H1 (cell line): ENCODE measurements at regions not wholly inside any gene's neighbourhood (a gene's known extent, or its start where the extent isn't known, plus 50 kb on each side); places are given as distances from the start of the nearest gene placed in this dataset.

ENCODE experiments used
- CTCF ChIA-PET: fragments of 300-600 bp; sonication (Branson Sonifier 250); formaldehyde crosslinking; loops from one replicate; lab custom pipeline; 2021; ENCODE audit not compliant: partially characterized antibody; lab: Charles Lee
- POLR2A ChIA-PET: fragments of 300-600 bp; sonication (Branson Sonifier 250); formaldehyde crosslinking; loops from one replicate; lab custom pipeline; 2021; ENCODE audit warnings: inconsistent platforms; ENCODE audit not compliant: partially characterized antibody; lab: Charles Lee
- DNase-seq, 2 experiments: peaks; one replicate each; pipeline versions ENCODE4 v3.0.0 to v3.0.0-alpha.2; 2010 to 2022; ENCODE audit warnings: low spot score in 2 of 2, low read depth in 1 of 2, mixed read lengths in 1 of 2
- FAIRE-seq: peaks from 2 replicates; lab custom pipeline; 2011; peaks lifted over from hg19 to GRCh38; lab: Jason Lieb, UNC
- H2AFZ ChIP-seq: 2 replicates; pipeline ENCODE4 v1.8.1; 2012; ENCODE audit warnings: low read length, inconsistent platforms
- H2AK5ac ChIP-seq: 2 replicates; pipeline ENCODE4 v1.6.1; 2013; ENCODE audit warnings: low read depth, low read length
- H2BK120ac ChIP-seq: replicated peaks from 2 replicates; pipeline ENCODE3; 2013; ENCODE audit warnings: low read depth, low read length, inconsistent platforms
- H2BK12ac ChIP-seq: 2 replicates; pipeline ENCODE4 v1.6.1; 2013; ENCODE audit warnings: low read depth, low read length
- H2BK15ac ChIP-seq: 2 replicates; pipeline ENCODE4 v1.6.1; 2013; ENCODE audit warnings: low read length
- H2BK20ac ChIP-seq: 2 replicates; pipeline ENCODE4 v1.6.1; 2013; ENCODE audit warnings: low read length
- H2BK5ac ChIP-seq: 2 replicates; pipeline ENCODE4 v1.6.1; 2013; ENCODE audit warnings: low read depth, low read length
- H3K14ac ChIP-seq: 2 replicates; pipeline ENCODE4 v1.6.1; 2013; ENCODE audit warnings: inconsistent platforms; ENCODE audit not compliant: insufficient read length
- H3K18ac ChIP-seq: 2 replicates; pipeline ENCODE4 v1.6.1; 2013; ENCODE audit warnings: low read length; ENCODE audit errors: extremely low read depth
- H3K23ac ChIP-seq: 2 replicates; pipeline ENCODE4 v1.6.1; 2013; ENCODE audit warnings: inconsistent platforms; ENCODE audit not compliant: insufficient read length
- H3K23me2 ChIP-seq: 2 replicates; pipeline ENCODE4 v1.6.1; 2013; ENCODE audit warnings: low read depth, low read length
- H3K27ac ChIP-seq: 2 replicates; pipeline ENCODE4 v1.6.1; 2011; ENCODE audit warnings: low read depth, low read length, inconsistent platforms
- H3K27me3 ChIP-seq, 4 experiments: replicated peaks in 1 of 4; 1 replicate in 1 of 4; 2 replicates in 3 of 4; pipeline versions ENCODE4 v1.6.1 to v1.8.1; 2011 to 2013; ENCODE audit warnings: low read length in 3 of 4, mild to moderate bottlenecking in 3 of 4, inconsistent platforms in 2 of 4, mixed read lengths in 2 of 4, moderate library complexity in 1 of 4; ENCODE audit not compliant: control insufficient read depth in 3 of 4, insufficient read depth in 3 of 4; ENCODE audit errors: extremely low read depth in 1 of 4
- H3K36me3 ChIP-seq, 4 experiments: 2 replicates each; pipeline versions ENCODE4 v1.6.1 to v1.8.1; 2011 to 2013; ENCODE audit warnings: mild to moderate bottlenecking in 4 of 4, low read length in 3 of 4, moderate library complexity in 2 of 4, control low read depth in 1 of 4, inconsistent platforms in 1 of 4; ENCODE audit not compliant: insufficient read depth in 4 of 4, control insufficient read depth in 2 of 4
- H3K4ac ChIP-seq: replicated peaks from 2 replicates; pipeline ENCODE3; 2013; ENCODE audit warnings: low read length, low read depth, mixed read lengths, inconsistent platforms; ENCODE audit not compliant: insufficient read length
- H3K4me1 ChIP-seq, 4 experiments: replicated peaks in 1 of 4; 1 replicate in 1 of 4; 2 replicates in 3 of 4; pipeline versions ENCODE4 v1.6.1 to v1.8.1; 2011 to 2013; ENCODE audit warnings: low read length in 3 of 4, inconsistent platforms in 2 of 4, mixed read lengths in 1 of 4; ENCODE audit not compliant: insufficient read depth in 4 of 4, control insufficient read depth in 3 of 4
- H3K4me2 ChIP-seq, 2 experiments: 2 replicates each; pipeline versions ENCODE4 v1.6.1 to v1.8.1; 2011 to 2013; ENCODE audit warnings: low read depth in 2 of 2, low read length in 2 of 2, control low read depth in 1 of 2, inconsistent platforms in 1 of 2, mild to moderate bottlenecking in 1 of 2; ENCODE audit not compliant: insufficient read depth in 1 of 2
- H3K4me3 ChIP-seq, 4 experiments: fragments of 200-600, 300-600 bp in 1 of 4; sonication (generic), shearing (Covaris generic), sonication (Bioruptor Twin) in 1 of 4; 2 replicates each; pipeline versions ENCODE4 v1.5.1 to v1.8.1; 2011 to 2016; ENCODE audit warnings: low read length in 4 of 4, low read depth in 3 of 4, control low read depth in 2 of 4, inconsistent platforms in 2 of 4, mild to moderate bottlenecking in 2 of 4, mixed read lengths in 1 of 4, moderate library complexity in 1 of 4; ENCODE audit not compliant: insufficient read depth in 2 of 4; ENCODE audit errors: extremely low read depth in 1 of 4
- H3K56ac ChIP-seq: replicated peaks from 2 replicates; pipeline ENCODE3; 2013; ENCODE audit warnings: low read depth, mild to moderate bottlenecking, mixed read lengths, low read length, inconsistent platforms; ENCODE audit not compliant: insufficient read length
- H3K79me1 ChIP-seq: 2 replicates; pipeline ENCODE4 v1.6.1; 2013; ENCODE audit warnings: low read depth, low read length, control low read depth
- H3K79me2 ChIP-seq, 2 experiments: 2 replicates each; pipeline versions ENCODE4 v1.6.1 to v1.8.1; 2012 to 2013; ENCODE audit warnings: low read length in 2 of 2, mild to moderate bottlenecking in 2 of 2, inconsistent platforms in 1 of 2; ENCODE audit not compliant: insufficient read depth in 2 of 2, control insufficient read depth in 1 of 2
- H3K9ac ChIP-seq, 4 experiments: replicated peaks in 1 of 4; 1 replicate in 1 of 4; 2 replicates in 3 of 4; pipeline versions ENCODE4 v1.6.1 to v1.8.1; 2011 to 2013; ENCODE audit warnings: low read depth in 3 of 4, low read length in 3 of 4, control low read depth in 2 of 4, mild to moderate bottlenecking in 2 of 4, moderate library complexity in 2 of 4, inconsistent platforms in 1 of 4; ENCODE audit errors: extremely low read depth in 1 of 4
- H3K9me3 ChIP-seq, 2 experiments: 2 replicates each; pipeline versions ENCODE4 v1.6.1 to v1.8.1; 2012 to 2013; ENCODE audit warnings: mild to moderate bottlenecking in 2 of 2, moderate library complexity in 2 of 2, control low read depth in 1 of 2, inconsistent platforms in 1 of 2, low read depth in 1 of 2, low read length in 1 of 2, mixed read lengths in 1 of 2; ENCODE audit not compliant: insufficient read depth in 2 of 2
- H4K20me1 ChIP-seq, 2 experiments: replicated peaks in 1 of 2; 2 replicates each; pipeline versions ENCODE3 to v1.8.1; 2011 to 2013; ENCODE audit warnings: inconsistent platforms in 2 of 2, low read length in 2 of 2, mild to moderate bottlenecking in 1 of 2; ENCODE audit not compliant: insufficient read depth in 2 of 2, control insufficient read depth in 1 of 2
- H4K5ac ChIP-seq: 2 replicates; pipeline ENCODE4 v1.6.1; 2013; ENCODE audit warnings: low read length, low read depth, mixed read lengths, inconsistent platforms; ENCODE audit not compliant: insufficient read length
- H4K8ac ChIP-seq: 2 replicates; pipeline ENCODE4 v1.8.0; 2013; ENCODE audit warnings: mild to moderate bottlenecking, moderate library complexity, low read length, inconsistent platforms; ENCODE audit not compliant: insufficient read depth; ENCODE audit errors: extremely low read depth
- H4K91ac ChIP-seq: replicated peaks from 2 replicates; pipeline ENCODE3; 2013; ENCODE audit warnings: low read length, mixed read lengths, inconsistent platforms; ENCODE audit not compliant: insufficient read length
- ASH2L ChIP-seq: fragments of 200-600, 300-600 bp; sonication (generic); IDR thresholded peaks from one replicate; pipeline ENCODE4 v1.7.1; 2017; ENCODE audit warnings: low read length
- BACH1 ChIP-seq: IDR thresholded peaks from 2 replicates; pipeline ENCODE4 v1.6.1; 2012; ENCODE audit warnings: low read length, improper control_type of control experiment
- BRCA1 ChIP-seq: IDR thresholded peaks from 2 replicates; pipeline ENCODE4 v1.6.1; 2012; ENCODE audit warnings: low read depth, low read length, improper control_type of control experiment
- CBX5 ChIP-seq: fragments of 300-800, 300-1000 bp; sonication (generic); IDR thresholded peaks from 2 replicates; pipeline ENCODE4 v1.7.1; 2016; ENCODE audit warnings: antibody characterized with exemption, low read length, low read depth
- CEBPB ChIP-seq: IDR thresholded peaks from 2 replicates; pipeline ENCODE4 v1.6.1; 2012; ENCODE audit warnings: low read depth, low read length
- CREB1 ChIP-seq: IDR thresholded peaks from 2 replicates; pipeline ENCODE4 v1.6.1; 2012; ENCODE audit warnings: inconsistent platforms
- GABPA ChIP-seq: IDR thresholded peaks from 2 replicates; pipeline ENCODE4 v1.6.1; 2011; ENCODE audit warnings: mild to moderate bottlenecking, low read length, moderate library complexity, borderline replicate concordance; ENCODE audit not compliant: insufficient read depth
- KDM5A ChIP-seq: fragments of 200-600 bp; IDR thresholded peaks from 2 replicates; pipeline ENCODE4 v1.7.1; 2012; ENCODE audit warnings: mild to moderate bottlenecking, low read length, inconsistent platforms, mixed read lengths
- NRF1 ChIP-seq: IDR thresholded peaks from 2 replicates; pipeline ENCODE4 v1.6.1; 2011; ENCODE audit warnings: mild to moderate bottlenecking, low read depth, low read length, improper control_type of control experiment
- POLR2A ChIP-seq, 2 experiments: IDR thresholded peaks; 1 replicate in 1 of 2; 2 replicates in 1 of 2; pipeline ENCODE4 v1.6.1; 2011; ENCODE audit warnings: low read depth in 2 of 2, low read length in 2 of 2, mild to moderate bottlenecking in 2 of 2; ENCODE audit errors: control extremely low read depth in 1 of 2
- SIN3A ChIP-seq, 2 experiments: IDR thresholded peaks in 1 of 2; conservative IDR thresholded peaks in 1 of 2; 2 replicates each; pipeline ENCODE4 v1.6.1; 2011 to 2012; ENCODE audit warnings: low read length in 2 of 2, improper control_type of control experiment in 1 of 2, low read depth in 1 of 2, mild to moderate bottlenecking in 1 of 2
- SRF ChIP-seq: IDR thresholded peaks from 2 replicates; pipeline ENCODE4 v1.6.1; 2011; ENCODE audit warnings: mild to moderate bottlenecking, low read depth, low read length, moderate library complexity
- TEAD4 ChIP-seq: IDR thresholded peaks from 2 replicates; pipeline ENCODE4 v1.6.1; 2012; ENCODE audit warnings: low read depth, low read length, inconsistent platforms, mixed read lengths
- WGBS, 2 experiments: shearing (Covaris generic) in 1 of 2; methylation state at CpG; one replicate each; pipeline versions ENCODE4 v1.1.6 to v1.1.7; 2013 to 2015; ENCODE audit warnings: low lambda C conversion rate in 2 of 2, mixed read lengths in 2 of 2, inconsistent platforms in 1 of 2, low coverage in 1 of 2, missing lambda C conversion rate in 1 of 2; ENCODE audit not compliant: insufficient replicate concordance in 2 of 2, insufficient coverage in 1 of 2, insufficient read length in 1 of 2; ENCODE audit errors: extremely low coverage in 1 of 2, missing lambda C conversion rate in 1 of 2; 5-methylcytosine and 5-hydroxymethylcytosine counted together

DNA sequence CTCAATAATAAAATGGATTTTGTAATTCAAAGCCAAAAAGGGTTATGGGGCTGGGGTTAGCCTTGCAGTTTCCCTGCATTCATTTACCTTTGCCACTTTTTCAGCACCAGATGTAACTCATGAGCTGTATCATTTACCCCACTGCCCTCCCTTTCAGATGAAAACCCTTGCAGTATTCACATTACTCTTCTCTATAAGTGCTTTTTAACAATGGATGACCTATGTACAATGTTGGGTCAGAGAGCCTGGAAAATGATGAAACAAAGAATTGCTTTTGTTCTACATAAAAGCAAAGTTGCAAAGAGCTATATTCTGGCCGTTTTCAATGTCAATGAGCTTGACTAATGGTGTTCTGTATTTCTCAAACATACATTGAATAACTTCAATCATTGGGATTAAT lies 189.7 kb downstream of the TMEM26 start:
- TF ChIP-seq CBX5: no peak
- TF ChIP-seq SRF: no peak
- no peak for TF ChIP-seq KDM5A
- TF ChIP-seq TEAD4: no peak
- TF ChIP-seq ASH2L: no peak
- no peak for TF ChIP-seq GABPA
- TF ChIP-seq CEBPB: no peak
- no peak for TF ChIP-seq BACH1
- no peak for TF ChIP-seq NRF1
- TF ChIP-seq BRCA1: no peak
- TF ChIP-seq POLR2A (IDR thresholded peaks at IDR 0.05; ENCODE audit: control extremely low read depth in 1 of 2, low read depth in 2 of 2, low read length in 2 of 2): no peak
- TF ChIP-seq CREB1: no peak
- TF ChIP-seq SIN3A (conservative IDR thresholded peaks at IDR 0.05 in 1 of 2, IDR thresholded peaks at IDR 0.05 in 1 of 2; ENCODE audit: low read depth in 1 of 2, low read length in 2 of 2): no peak
- TF ChIP-seq, all 59 proteins: peak for 0
- FAIRE-seq (no peak), DNase-seq (no peak)
- Histone ChIP-seq H2BK12ac (no peak overlapping the region), H3K23me2 (no peaks in the 10 kb centered on the region), H2BK5ac (no peak overlapping the region), H3K23ac (no peak overlapping the region), H4K8ac (no peak overlapping the region), H3K4me3 (no peak overlapping the region), H3K4me2 (no peak overlapping the region), H3K27ac (no peak overlapping the region), H2AK5ac (no peak overlapping the region), H3K4ac (no peak overlapping the region), H3K4me1 (no peaks in the 10 kb centered on the region), H3K9ac (no peak overlapping the region), H2AFZ (no peak overlapping the region), H4K5ac (no peak overlapping the region), H2BK15ac (no peak overlapping the region), H3K79me1 (no peaks in the 10 kb centered on the region), H2BK120ac (no peak overlapping the region), H4K20me1 (no peaks in the 10 kb centered on the region), H3K14ac (no peak overlapping the region), H3K18ac (no peak overlapping the region), H3K79me2 (no peaks in the 10 kb centered on the region), H3K9me3 (no peaks in the 10 kb centered on the region), H3K56ac (no peak overlapping the region), H4K91ac (no peak overlapping the region), H3K27me3 (no peaks in the 10 kb centered on the region; a peak in 1 of 7 replicates), H3K36me3 (no peaks in the 10 kb centered on the region), H2BK20ac (no peak overlapping the region)
- ChIA-PET CTCF (interaction anchor here (0.6 to 1.3 kb wide), 2 partner anchors 20 to 512 kb away, joined by 3 read pairs; no protein-coding TSS in a partner anchor), POLR2A (no interaction called here)
- WGBS, 2 experiments: 86% methylated on average over 1 of the region's 1 CpG; no CpG with 5 or more reads in 1 of the 2 experiments
